Left ventricle myocardium superior (tissue), 1 donor: ENCODE measurements at regions not wholly inside any gene's neighbourhood (a gene's known extent, or its start where the extent isn't known, plus 50 kb on each side); places are given as distances from the start of the nearest gene placed in this dataset.
"Not testable (repeated sequence)": the region's sequence is repeated elsewhere in the genome, so short reads cannot be mapped to it uniquely, and the experiment has no call there.

Source experiments
- ATAC-seq: fragments of 200-7000 bp; cut with Tn5 transposase; one replicate; pipeline ENCODE4 v1.9.1; 2020; ENCODE audit warnings: mild to moderate bottlenecking, moderate library complexity
- DNase-seq: peaks from one replicate; pipeline ENCODE4 v3.0.0-alpha.2; 2020
- intact Hi-C: fragments of 100-400 bp; cut with micrococcal nuclease; formaldehyde crosslinking; loops from one replicate; pipeline ENCODE4 v1.11.0; 2022
- donor health status: DM: no; HTN: yes; CAD: no; lungs with severe emphysema.

DNA sequence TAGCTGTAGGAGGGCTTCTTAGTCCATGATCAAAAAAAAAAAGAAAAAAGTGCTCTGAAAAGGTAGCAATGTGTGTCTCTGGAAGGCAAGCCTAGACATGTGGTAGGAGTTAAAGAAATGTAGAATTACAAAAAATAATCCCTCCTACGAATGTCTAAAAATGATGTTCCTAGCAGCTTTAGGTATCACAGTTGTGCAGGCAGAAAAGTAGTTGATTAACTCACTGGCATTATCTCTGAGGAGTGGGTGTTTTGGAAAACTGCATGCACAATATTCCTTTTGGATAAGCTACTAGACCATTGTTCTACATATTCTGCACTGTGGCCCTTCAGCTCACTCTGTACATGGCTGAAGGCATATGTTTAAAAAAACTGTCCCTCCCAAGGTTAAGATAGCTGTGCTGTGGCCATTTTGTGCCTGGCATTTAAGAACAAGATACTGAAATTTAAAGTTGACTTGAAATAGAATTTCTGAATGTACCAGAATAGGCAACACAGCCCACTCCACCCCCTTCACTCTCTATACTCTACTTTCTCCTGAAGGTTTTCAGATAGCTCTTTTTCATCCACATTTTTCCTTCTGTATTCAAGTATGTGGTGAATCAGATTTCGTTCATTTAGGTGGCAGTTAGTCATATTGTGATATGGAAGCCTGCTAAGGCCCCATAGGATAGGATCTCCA, 463.9 kb upstream of the LRRC7 start:
- DNase-seq (no peak), ATAC-seq (no peak)
- intact Hi-C loops, result no loop called here

DNA sequence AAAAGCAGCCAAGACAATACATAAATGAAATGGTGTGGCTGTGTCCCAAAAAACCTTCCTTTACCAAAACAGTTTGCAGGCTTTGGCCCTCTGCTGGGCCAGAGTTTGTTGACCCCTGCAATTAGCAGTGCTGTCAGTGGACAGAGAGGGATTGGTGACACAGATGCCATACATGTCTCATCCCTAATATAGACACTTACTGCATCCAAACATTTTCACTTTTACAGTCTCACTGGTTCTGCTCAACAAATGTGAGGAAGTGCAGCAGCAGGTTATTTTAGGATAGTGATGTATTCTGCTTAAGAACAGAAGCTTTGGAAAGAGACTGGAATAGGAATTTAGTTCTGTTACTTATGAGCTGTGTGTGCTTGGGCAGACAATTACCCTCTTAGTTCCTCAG, 462.8 kb upstream of the LRRC7 start:
- DNase-seq (no peak), ATAC-seq (peak; percentile 32)
- intact Hi-C loops, result no loop called here

DNA sequence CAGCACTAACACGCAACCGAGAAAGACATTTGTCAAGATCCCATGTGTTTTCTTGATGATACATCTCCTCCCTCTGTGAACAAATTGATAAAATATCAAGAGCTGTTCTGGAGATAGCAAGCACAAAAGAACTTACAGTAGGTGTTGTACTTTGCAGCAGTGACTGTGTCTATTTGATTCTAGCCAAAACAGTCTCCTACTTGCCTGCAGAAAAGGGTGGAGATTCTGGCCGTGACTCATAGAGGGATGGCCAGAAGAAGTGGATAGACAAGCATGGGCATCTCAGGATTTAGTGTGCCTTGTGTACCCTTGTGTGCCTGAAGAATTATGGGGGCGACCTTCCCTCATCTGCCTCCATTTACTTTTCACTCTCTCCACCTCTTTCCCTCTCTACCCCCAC, 458.4 kb upstream of the LRRC7 start:
- no peak for DNase-seq
- no peak for ATAC-seq
- intact Hi-C loops, result no loop called here

DNA sequence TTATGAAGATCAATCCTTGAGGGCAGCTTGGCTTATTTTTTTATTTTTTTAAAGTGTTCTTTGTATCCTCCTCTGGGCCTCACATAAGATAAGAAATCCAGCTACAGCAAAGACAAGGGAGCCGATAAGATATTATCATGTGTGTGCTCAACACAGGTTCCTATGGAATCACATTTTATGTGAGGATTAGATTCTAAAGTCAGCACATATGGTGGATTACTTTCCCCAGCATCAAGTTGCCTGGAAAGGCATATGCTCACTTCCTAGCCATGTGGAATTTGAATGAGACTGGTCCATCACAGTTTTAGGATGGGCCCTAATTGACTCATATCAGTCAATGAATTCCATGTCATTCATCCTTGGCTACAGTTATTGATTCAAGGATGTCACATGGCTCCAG, 456.9 kb upstream of the LRRC7 start:
- intact Hi-C loops, result no loop called here
- DNase-seq (no peak), ATAC-seq (no peak)

DNA sequence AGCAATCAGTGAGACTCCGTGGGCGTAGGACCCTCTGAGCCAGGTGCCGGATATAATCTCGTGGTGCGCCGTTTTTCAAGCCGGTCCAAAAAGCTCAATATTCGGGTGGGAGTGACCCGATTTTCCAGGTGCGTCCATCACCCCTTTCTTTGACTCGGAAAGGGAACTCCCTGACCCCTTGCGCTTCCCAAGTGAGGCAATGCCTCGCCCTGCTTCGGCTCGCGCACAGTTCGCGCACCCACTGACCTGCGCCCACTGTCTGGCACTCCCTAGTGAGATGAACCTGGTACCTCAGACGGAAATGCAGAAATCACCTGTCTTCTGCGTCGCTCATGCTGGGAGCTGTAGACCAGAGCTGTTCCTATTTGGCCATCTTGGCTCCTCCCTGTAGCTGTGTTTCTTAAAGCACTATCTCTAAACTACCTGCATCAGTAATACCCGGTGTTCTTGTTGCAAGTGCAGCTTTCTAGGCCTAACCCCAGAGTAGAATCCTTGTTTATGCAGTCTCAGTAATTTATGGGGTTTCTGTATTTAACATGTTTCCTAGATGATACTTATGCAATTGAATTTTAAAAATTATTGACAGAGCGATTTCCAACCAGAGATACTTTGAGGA, 447.5 kb upstream of the LRRC7 start:
- intact Hi-C loops, ATAC-seq, DNase-seq: not testable (repeated sequence)

DNA sequence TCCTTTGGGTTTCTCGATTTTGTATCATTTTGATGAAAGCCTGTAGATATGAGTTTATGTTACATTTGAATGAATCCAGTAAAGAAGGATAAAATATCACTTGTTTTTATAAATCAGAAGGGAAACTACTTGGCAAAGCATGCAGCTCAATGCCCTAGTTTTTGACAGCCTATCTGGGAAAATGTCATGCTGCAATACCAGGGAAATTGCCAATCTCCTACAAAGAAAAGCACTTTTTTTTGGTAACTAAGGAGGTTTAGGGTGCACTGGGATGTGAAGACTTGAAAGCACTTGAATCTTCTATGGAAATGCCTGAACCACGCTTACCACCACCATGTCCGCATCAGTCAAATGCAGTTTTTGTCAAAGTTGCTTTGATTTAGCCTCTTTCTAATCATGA, 446.9 kb upstream of the LRRC7 start:
- ATAC-seq, result no peak
- intact Hi-C loops, result no loop called here
- DNase-seq, result no peak

DNA sequence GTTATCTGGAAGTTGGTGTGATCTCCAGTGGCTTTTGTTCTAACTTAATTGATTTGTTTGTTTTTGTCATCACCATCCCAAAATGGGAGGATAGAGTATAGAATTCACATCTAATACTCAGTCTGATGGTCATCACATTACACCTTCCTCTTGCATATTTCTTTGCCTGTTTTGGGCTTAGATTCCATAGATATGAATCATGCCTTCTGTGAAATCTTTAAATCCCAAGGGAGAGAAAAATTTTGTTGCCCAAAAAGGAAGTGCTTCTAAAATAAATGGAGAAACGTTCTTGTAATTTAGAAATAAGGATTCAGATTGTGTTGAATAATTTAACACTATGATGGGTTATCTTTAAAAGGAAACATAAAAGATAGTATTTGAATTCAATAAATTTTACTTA, 446.0 kb upstream of the LRRC7 start:
- ATAC-seq, result no peak
- intact Hi-C loops, result no loop called here
- no peak for DNase-seq

DNA sequence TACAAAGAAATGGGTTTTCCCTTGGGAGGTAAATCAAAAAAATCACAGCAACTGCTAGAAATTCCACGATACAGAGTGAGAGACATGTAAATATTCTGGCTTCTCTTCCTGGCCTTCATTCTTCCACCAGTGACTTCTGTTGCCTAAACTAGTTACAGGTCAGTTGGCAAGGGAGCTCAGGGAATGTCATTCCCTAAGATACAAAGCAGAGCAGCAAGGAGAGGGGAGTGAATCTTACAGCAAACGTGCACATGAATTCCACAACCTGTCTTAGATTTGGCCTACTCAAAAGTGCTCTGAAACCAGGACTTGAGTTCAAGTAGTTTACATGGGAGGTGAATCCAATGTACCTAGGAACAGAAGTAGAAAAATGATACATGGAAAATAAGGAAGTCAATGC, 445.3 kb upstream of the LRRC7 start:
- DNase-seq (no peak), ATAC-seq (no peak)
- intact Hi-C loops, result no loop called here

DNA sequence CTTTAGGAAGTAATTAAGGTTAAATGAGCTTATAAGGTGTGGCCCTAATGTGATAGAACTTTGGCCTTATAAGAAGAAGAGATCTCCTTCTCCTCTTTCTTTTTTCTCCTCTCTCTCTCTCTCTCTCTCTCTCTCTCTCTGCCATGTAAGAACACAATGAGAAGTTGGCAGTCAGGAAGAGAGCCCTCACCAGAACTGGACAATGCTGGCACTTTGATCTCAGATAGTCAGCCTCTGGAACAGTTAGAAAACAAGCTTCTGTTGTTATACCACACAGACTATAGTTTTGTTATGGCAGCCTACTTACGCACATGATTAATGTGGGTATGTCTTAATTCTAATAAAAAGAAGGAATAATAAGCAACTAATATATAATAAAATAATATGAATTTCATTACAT, 444.2 kb upstream of the LRRC7 start:
- intact Hi-C loops, result no loop called here
- ATAC-seq (no peak), DNase-seq (no peak)

DNA sequence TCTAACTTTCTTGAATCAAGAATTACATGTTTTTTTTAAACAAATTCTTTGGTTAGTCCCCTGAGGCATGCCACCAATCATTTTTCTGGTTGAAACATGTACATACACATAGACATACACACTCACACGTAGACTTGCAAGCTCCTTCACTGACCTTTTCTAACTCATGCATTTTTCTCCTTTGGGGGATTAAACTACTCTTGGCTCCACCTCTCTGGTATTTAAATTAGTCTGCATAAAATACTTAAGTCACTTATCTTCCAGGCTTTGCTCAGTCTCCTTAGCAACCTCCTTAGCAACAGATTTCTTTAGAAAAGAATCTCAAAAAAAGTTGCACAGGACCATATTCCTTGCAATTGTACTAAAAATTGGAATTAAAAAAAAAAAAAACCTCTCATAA, 440.9 kb upstream of the LRRC7 start:
- ATAC-seq (no peak), DNase-seq (no peak)
- intact Hi-C loops, result no loop called here

DNA sequence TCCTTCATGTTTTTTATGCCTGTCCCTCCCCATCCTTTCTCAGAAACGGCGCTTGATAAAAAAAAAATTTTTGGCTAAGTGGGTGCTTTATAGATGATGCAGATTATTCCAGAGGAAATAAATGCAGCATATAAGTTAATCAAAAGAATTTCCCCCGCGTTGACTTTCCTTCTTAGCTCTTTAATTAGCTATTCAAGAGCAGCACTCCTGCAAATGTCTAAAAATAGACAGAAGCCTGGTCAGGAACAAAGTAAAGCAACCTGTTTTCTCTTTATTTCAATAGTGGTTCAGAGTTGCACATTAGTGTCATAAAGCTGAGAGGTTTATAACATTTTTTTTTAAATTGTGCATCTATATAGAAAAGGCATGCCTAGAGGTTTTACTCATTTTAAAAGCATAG, 439.5 kb upstream of the LRRC7 start:
- ATAC-seq, result no peak
- no peak for DNase-seq
- intact Hi-C loops, result no loop called here

DNA sequence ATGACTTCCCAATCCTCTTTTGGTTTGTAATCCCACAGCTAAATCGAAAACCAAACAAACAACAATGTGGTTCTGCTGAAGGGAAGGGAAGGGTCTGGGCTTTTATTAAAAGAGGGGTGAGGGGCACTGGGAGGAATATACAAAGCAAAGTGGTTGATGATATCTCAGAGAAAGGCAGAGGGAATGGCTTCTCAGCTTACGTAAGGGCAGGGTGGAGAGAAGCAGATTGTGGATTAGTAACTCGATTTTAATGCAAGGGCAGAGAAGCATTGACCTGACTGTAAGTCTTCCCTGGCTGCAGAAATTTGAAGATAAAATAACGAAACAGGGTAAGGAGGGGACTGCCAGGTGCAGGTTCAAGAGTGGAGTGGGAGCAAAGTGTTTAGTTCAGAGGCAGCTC, 438.2 kb upstream of the LRRC7 start:
- DNase-seq, result no peak
- no peak for ATAC-seq
- intact Hi-C loops, result no loop called here

DNA sequence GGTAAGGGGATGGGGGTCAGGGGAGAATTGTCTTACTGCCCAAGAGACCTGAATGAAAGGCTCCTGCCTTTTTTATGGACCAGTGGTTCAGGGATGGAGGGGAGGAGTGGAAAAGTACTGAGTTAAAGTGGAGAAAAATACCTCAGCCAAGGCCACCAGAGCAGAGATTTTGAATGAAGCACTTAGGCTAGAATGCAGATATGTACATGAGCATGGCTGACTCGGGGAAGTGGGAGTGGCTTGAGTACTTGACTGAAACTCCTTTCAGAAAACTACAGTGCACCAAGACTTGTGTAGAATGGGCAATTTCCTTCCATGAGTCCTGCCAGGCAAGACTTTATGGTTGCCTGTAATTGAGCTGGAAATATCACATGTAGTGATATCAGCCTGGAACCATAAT, 429.6 kb upstream of the LRRC7 start:
- intact Hi-C loops, result no loop called here
- ATAC-seq (no peak), DNase-seq (no peak)

DNA sequence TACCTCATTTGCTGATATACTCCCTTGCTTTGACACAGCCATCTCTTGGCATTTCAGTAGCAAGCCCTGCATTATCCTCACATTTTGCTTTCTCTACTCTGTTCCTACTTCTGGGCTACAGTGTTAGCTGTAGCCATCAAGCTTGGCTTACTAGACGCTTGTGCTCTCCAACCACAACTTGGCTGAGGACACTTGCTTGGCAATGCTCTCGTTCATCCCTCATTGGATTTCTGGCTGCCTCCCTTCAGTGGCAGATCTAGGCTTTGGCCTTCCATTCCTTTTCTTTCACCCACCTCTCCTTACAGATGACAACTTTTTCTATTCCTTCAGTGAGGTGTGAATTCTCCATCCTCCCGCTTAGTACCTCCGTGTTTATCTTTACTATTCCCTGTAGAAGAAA, 428.7 kb upstream of the LRRC7 start:
- DNase-seq, result no peak
- intact Hi-C loops, result no loop called here
- no peak for ATAC-seq

DNA sequence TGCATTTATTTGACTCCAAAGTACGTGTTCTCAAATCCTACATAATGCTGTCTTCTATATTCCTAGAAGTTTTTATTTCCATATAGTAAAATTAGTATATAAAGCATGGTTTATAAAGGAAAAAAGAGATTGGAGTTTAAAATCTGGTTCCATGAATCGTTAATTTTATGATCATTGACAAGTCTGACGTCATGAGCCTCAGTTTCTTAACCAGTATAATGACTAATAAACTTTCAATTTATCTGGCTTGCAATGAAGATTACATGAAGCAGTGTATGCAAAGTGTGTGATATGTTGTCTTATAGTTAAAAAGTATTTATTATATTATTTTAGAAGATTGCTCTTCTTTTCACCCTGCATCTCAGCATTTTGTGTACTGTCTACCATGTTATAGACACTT, 421.4 kb upstream of the LRRC7 start:
- no peak for ATAC-seq
- DNase-seq, result no peak

DNA sequence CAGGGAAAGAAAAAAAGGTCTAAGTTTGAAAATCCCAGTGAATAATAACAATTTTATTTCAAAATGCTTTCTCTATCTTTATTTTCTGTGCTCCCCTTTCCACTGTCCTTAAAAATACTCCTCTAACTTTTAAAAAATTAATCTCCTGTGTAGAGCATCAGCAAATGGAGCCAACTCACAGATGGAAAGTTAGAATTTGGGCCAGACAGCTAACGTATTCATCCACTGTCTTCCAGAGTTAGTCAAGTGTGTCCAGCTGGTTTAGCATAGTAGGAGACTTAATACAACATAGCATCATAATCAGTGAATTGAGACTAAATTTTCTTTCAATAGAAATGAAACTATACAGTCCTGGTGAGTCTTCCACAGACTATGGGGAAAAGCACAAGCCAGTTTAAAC, 419.0 kb upstream of the LRRC7 start:
- ATAC-seq (no peak), DNase-seq (no peak)
- intact Hi-C loops, result no loop called here

More for the DNA sequence above, 421.4 kb upstream of the LRRC7 start:
- intact Hi-C loops, result no loop called here

DNA sequence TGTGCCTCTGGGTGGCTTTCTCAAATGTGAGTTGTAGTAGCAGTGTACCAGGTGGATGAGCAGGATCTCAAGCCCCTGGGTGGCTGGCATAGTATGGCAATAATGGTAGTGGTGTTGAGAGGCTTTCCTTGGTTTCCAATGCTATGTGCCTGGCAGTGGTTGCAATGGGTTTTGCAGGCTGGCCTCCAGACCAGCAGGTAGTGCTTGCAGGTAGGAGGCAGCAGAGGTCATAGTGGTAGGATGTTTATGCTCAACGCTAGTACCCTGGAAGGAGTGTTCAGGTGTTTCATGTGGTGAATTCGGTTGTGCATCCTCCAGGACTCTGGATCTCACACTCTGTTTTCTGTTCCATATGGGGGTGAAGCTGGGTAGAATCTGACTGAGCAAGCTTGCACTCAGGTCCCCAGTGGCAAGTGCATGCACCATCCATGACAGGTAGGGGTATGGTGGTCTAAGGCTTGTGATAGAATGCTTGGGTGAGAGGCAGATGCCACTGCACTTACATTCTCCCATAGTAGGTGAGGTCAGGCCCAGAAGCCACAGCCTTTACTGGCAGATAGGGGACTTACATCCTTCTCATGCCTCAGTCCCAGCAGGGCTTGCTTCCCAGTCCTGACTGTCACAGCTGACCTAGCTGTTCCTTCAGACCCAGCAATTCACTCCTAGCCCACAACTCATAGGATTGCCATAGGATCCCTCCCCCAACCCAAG, 410.5 kb upstream of the LRRC7 start:
- intact Hi-C loops, result no loop called here
- no peak for DNase-seq
- no peak for ATAC-seq

DNA sequence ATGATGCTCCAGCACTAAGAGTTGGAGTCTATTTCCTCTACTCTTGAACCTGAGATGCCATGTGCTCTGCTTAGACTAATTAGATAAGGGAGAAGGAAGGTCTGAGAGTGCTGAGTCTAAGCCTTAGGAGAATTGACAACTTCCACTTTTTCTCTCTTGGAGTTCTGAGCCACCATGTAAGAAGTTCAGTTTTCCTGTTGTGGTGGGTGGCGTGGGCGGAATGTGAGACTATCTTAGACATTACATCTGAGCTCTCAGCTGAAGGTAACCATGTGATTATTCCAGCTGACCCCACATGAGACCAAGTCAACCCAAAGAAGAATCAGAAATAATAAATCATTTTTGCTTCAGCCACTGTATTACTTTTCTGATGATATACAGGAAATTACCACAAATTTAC, 404.5 kb upstream of the LRRC7 start:
- no peak for ATAC-seq
- DNase-seq, result no peak
- intact Hi-C loops, result no loop called here

DNA sequence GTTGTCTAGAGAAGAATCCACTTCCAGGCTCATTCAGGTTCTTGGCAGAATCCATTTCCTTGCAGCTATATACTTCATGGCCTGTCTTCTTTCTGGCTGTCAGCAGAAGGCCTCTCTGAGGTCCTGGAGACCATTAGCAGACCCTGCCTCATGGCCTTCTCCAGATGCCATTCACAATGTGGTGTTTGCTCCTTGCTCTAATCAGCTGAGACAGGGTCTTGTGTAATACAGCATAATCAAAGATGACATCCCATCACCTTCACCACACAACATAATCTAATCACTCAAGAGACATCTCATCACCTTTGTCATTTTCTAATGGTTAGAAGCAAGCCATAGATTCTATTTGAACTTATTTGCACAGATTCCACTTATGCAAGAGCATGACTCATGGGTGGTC, 403.9 kb upstream of the LRRC7 start:
- DNase-seq (no peak), ATAC-seq (no peak)
- intact Hi-C loops, result no loop called here

DNA sequence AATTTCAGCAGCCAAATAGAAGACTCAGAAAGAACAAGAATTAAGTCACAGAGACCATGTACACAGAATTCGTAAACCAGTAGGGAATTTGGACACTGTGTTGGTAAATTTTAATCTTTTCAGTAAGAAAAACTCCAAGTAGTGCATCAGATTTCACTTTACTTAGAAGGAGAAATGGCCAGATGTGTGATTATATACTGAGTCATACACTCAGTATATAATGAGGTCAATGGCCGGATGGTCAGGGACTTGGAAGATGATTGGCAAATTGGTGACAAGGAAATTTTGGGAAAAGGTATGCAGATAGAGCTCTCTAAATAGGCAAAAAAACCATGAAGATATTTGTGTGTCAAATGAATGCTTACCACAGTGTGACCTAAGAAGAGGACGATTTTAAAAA, 399.8 kb upstream of the LRRC7 start:
- DNase-seq, result no peak
- no peak for ATAC-seq
- intact Hi-C loops, result no loop called here

DNA sequence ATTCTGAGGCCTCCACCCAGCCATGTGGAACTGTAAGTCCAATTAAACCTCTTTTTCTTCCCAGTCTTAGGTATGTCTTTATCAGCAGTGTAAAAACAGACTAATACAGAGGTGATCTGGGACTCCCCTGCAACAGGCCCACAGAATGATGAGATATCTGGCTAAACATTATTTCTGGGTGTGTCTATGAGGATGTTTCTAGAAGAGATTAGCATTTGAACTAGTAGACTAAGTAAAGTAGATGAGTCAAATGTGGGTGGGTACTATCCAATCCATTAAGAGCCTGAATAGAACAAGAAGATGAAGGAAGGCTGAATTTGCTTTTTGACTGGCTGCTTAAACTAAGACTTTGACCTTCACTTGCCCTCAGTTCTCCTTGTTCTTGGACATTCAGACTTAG, 396.5 kb upstream of the LRRC7 start:
- DNase-seq (no peak), ATAC-seq (no peak)
- intact Hi-C loops, result no loop called here
